Amniotic epithelial cell (primary cell): ENCODE measurements at regions not wholly inside any gene's neighbourhood (a gene's known extent, or its start where the extent isn't known, plus 50 kb on each side); places are given as distances from the start of the nearest gene placed in this dataset.

Experiments used
- DNase-seq: peaks from one replicate; pipeline ENCODE4 v3.0.0-alpha.2; 2010; ENCODE audit warnings: low read depth

- DNase-seq = peak; percentile 64
Measured at GRCh38 chr2:8197101-8197500, 484.8 kb upstream of the ID2 start.

GRCh38 chr2:8197825-8198224 lies 484.0 kb upstream of the ID2 start:
- DNase-seq = no peak

DNA sequence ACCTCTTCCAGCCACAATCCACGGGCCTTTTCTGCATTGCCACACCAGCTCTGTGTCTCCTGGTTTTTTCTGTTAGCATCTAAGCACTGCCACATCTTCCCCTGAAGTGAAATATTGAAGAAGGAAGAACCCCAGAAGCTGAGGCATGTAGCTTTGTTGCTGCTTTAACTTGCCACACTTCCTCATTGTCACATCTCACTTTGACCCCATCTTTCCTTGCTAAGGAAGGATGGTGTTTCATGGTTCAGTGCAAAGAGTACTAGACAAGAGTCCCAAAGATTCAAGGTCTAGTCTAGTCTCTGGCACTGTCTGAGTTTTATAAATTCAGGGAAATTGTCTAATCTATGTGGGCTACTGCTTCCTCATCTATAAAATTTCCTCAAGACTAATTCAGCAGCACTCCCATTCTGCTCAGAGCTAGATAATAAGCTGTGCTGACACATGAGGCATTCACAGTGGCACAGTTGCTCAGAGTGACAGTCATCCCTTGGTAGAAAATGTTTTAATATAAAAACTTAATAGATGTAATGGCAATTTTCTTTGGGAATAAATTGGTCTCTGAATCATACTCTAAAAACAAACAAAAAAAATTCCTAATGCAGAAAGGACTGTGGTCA lies 483.0 kb upstream of the ID2 start:
- DNase-seq = no peak

DNA sequence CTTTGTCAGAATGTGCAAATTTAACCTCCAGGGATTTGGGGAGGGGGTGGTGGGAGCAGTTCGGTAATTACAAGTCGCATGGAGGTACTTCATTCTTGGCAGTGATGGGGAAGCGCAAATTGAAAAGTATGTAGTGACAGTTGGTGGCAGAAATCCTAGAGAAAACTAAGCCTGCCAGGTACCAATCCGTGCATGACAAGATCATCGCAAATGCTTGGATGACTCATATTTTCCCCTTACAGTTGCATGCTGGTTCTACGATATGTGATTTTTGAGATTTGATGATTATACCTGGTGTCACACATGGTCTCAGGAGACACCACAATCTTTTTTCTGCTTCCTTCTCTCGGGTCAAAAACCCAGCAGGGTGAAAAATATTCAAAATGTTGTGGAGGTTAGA lies 479.7 kb upstream of the ID2 start:
- DNase-seq = no peak

GRCh38 chr2:8203364-8203763 lies 478.5 kb upstream of the ID2 start:
- DNase-seq = no peak

DNA sequence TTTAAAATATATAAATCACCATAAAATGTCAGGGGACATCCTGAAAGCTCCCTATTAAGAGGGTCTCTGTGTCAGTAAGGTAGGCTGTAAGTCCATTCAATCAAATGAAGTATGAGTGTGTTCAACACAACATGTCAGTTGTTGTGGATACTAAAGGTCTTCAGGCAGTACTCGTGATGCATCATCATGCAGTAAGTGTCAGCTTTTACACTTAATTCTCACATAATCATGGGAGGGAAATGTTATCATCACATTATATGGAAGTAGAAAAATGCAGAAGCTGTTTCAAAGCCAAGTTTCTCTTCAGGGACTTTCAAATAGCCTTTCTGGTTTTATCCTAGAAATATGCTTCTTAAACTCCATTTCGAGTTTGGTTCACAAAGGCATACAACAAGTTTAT lies 477.1 kb upstream of the ID2 start:
- DNase-seq = no peak

DNA sequence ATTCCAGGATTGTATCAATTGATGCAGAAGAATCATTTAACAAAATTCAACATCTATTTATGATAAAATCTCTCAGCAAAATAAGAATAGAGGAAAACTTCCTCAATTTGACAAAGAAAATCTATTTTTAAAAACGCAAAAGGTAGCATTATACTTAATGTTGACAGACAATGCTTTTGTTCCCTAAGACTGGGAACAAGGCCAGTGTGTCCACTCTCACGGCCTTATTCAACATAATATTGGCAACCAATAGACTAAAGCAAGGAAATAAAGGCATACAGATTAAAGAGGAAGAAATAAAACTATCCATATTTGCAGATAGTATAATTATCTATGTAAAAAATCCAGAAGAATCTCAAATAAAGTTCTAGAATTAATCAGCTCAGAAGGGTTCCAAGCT lies 472.4 kb upstream of the ID2 start:
- DNase-seq = no peak

GRCh38 chr2:8211384-8211783 lies 470.5 kb upstream of the ID2 start:
- DNase-seq = no peak

- DNase-seq = no peak
Measured at GRCh38 chr2:8212239-8212638, 469.6 kb upstream of the ID2 start.

GRCh38 chr2:8214036-8214615 lies 467.7 kb upstream of the ID2 start:
- DNase-seq = peak; percentile 8

DNA sequence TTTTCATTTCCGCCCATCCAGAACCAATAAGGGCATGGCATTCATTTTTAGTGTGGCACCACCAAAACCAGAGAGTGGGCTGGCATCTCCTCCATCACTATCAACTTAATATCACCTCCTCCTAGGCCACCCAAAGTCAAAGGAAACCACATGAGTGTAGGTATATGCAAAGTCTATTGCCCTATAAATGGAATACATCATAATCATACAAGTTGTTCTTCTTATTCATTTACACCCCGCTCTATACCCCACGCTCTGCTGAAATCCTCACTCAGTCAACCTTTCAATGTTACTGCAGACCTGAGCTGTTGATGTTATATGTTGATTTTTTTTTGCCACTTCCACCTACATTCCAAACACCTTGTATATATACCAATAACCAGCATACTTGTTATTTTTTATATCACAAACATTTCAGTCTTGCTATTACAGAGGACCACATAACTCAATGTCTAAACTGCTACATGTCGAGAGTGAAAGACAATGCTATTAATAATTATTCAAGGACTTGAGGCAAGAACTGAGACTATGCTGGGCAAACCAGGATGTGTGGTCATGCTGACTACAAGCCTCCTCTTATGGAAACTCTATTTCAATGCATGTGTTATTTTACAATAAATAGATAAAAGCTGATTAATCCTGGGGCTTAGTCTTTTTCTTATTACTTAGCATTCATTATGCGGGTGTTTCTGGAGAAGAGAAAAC lies 466.5 kb upstream of the ID2 start:
- DNase-seq = no peak

GRCh38 chr2:8215982-8216381 lies 465.9 kb upstream of the ID2 start:
- no peak for DNase-seq

DNA sequence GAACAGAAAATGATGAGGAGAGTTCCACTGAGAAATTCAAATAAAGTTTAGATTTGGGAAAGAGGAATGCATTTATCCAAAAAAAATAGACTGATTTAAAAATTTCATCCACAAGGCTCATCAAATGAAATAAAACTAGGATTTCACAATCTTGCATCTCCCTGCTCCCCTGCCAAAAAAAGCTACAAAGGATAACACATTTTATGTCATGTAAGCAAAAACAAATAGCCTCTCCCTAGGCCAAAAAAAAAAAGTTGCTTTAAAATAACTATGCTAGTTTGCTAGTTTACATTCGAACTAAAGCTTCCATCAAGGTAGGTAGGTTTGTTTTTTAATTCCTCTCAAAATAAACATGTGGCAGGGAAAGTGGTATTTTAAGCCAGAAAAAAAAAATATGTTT lies 465.5 kb upstream of the ID2 start:
- DNase-seq = no peak

DNA sequence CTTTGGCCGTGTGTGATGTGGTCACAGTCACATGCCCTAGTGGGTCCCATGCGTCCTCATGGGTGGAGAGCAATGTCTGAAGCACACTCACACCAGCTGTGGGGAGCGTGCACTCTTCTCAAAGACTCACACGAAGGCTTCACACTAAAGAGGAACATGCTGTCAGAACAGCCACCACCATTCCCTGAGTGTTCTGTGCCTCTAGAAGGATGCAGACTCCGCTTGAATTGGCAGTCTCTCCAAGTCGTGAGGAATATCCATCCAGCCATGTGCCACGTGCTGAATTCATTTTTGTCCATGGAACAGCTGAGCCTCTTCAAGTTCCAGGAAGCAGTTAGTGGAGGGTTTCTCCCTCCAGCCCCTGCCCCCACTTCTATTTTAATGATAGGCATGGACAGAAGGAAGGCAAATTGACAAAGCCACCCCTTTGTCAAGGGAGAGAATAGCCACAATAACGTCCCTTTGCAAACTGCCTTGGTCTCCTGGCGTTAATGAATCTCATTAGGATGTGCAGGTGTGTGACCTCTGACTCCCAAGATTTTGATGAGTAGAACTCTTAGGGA lies 464.3 kb upstream of the ID2 start:
- DNase-seq = no peak

DNA sequence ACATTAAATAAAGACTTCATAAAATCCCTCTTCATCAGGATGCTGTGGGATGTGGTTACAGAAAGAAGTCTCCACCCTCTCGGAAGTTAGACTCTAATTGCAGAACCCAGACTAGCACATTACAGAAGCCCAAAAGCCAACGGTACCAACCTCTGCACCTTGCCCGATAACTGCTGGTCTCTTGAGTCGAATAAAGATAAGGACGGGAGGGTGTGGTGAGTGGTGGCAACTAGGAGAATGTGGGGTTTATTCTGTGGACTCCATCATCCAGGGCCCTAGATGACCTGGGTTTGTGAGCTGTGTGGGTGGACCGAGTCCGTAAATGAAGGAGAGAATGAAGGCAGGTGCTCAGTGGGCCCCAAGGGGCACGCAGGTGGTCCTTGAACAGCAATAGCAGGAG lies 462.8 kb upstream of the ID2 start:
- DNase-seq = no peak

GRCh38 chr2:8219631-8220355 lies 462.1 kb upstream of the ID2 start:
- no peak for DNase-seq

DNA sequence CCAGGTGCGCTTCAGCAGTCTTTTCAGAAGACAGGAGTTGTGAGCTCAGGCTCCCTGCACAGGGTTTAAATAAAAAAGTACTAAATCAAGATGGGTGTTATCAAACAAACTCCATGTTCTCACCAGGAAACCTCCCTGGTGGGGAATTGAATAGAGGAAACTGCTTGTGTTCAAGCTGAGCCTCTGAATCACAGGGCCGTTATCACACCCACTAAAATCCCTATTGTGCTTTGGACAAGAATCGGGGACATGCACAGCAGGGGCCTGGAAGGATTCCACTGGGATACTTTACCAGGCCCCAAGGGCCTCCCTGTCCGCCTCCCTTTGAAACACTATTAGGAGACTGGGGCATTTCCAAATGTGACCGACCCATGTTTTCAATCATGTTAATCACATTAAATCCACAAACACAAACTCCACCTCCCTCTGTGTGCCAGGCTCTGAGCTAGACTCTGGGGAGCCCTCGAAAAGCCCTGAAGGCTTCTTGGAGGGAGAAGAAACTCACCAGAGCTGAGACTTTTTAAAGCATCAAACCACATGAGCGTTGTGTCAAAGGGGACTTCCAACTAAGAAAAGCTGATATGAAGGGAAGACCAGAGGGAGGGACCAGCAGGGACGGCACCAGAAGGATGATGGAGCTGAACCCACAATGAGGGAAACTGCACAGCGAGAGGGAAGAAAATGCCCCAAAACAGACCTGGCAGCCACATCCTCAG lies 458.7 kb upstream of the ID2 start:
- no peak for DNase-seq

GRCh38 chr2:8223695-8224346 lies 458.0 kb upstream of the ID2 start:
- no peak for DNase-seq

DNA sequence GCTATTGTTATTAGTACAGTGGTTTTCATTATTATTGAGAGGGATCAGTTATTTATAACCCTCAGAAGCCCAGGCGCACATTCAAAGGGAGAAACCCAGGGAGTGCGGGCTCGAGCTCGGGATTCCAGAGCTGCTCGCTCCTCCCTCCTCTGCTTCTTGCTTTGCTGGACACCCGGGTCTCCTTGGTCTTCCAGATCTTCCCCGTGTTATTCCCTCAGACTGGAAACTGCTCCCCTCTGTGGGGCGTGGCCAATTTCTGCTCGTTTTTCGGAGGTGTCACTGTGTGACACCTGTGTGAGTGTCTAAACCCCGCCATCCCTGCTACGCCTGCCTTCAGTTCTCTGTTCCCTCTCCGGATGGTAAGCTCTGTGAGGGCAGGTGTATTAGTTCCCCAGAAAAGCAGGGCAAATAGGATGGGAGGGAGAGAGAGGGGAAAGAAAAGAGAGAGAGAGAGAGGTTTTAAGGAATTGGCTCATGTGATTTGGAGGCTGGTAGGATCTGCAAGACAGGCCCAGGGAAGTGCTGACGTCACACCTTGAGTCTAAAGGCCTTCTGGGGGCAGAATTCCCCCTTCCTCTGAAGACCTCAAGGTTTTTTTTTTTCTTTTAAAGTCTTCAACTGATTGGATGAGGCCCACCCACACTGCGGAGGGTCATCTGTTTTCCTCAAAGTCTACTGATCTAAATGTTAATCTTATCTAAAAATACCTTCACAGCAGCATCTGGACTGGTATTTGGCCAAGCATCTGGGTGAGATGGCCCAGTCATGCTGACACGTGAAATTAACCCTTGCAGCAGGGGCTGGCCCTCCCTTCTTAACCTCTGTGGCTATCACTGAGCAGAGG lies 457.3 kb upstream of the ID2 start:
- no peak for DNase-seq

DNA sequence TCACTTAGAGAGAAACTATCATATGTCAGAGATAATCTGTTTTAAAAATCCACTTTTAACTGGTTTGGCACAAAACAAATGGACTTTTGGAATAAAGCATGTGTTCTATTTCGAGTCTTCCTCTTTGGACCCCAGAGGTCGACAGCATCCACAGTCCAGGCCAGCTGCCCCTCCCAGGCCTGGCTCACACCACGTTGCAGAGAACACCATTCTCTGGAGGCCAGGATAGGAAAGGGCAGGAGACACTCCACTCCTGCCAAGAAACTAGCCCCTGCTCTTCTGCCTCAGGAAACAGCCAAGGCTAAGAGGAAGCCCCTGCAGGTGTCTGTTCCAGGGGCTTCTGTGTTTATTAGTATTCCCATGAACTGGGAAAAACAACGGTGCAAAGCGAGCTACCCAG lies 456.6 kb upstream of the ID2 start:
- DNase-seq = no peak

DNA sequence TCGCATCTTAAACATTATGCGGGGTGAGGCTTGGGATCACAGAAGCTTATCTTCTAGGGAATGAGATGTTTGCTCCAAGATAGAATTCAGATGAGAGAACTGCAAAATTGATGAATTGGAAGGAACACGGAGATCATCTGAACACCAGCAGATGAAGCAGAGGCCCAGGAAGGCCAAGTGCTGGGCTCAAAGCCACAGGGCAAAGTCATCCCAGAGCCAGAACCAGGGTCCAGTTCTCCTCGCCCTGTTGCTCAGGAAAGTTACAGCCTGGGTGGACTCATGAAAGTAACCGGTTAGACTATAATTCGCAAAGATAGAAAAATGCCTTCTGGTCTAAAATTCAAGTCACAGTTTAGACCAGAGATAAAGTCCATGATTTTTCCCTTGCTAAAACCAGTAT lies 456.1 kb upstream of the ID2 start:
- DNase-seq = no peak
